ENCODE measurements at regions not wholly inside any gene's neighbourhood (a gene's known extent, or its start where the extent isn't known, plus 50 kb on each side); places are given as distances from the start of the nearest gene placed in this dataset.

GRCh38 chr21:27379354-27379753 is 412.5 kb upstream of the ADAMTS5 start:
- DNase-seq (ENCODE audit: low read depth, low spot score) (no peak), FAIRE-seq (no peak)
- CTCF ChIA-PET = interaction anchor here (0.9 to 1.3 kb wide), 2 partner anchors 10 to 564 kb away, joined by 3 read pairs; no protein-coding TSS in a partner anchor
- Histone ChIP-seq H4K20me1 (replicated peaks; ENCODE audit: control insufficient read depth, extremely low read depth, insufficient read depth, low read length) (no peaks in the 10 kb centered on the region), H3K27ac (ENCODE audit: insufficient read depth, low read depth, low read length) (no peak overlapping the region), H2AFZ (ENCODE audit: low read depth, low read length) (no peak overlapping the region), H3K36me3 (ENCODE audit: control insufficient read depth in 2 of 2, extremely low read depth in 1 of 2, insufficient read depth in 2 of 2, low read length in 2 of 2) (no peaks in the 10 kb centered on the region), H3K4me3 (replicated peaks in 1 of 3; ENCODE audit: insufficient read depth in 1 of 3, low read depth in 1 of 3, low read length in 3 of 3) (no peak overlapping the region), H3K9me3 (replicated peaks; ENCODE audit: control insufficient read depth, insufficient read depth, low read length) (no peaks in the 10 kb centered on the region), H3K9ac (replicated peaks; ENCODE audit: extremely low read depth, insufficient read depth, low read length) (no peak overlapping the region), H3K79me2 (ENCODE audit: control insufficient read depth, insufficient read depth, low read length) (no peaks in the 10 kb centered on the region), H3K9me1 (replicated peaks; ENCODE audit: control insufficient read depth, extremely low read depth, insufficient read depth, low read length) (no peaks in the 10 kb centered on the region), H3K4me1 (ENCODE audit: control insufficient read depth, extremely low read depth, insufficient read depth, low read length) (no peaks in the 10 kb centered on the region), H3K27me3 (ENCODE audit: control insufficient read depth in 2 of 2, insufficient read depth in 2 of 2, low read length in 2 of 2) (no peaks in the 10 kb centered on the region), H3K4me2 (ENCODE audit: insufficient read depth, low read length) (no peak overlapping the region)
- POLR2A ChIA-PET = no interaction called here
- no peak for TF ChIP-seq EZH2 (IDR thresholded peaks at IDR 0.05; ENCODE audit: borderline replicate concordance, low read depth, low read length, severe bottlenecking)
- no peak for TF ChIP-seq MAX (IDR thresholded peaks at IDR 0.05; ENCODE audit: insufficient read depth, insufficient read length)
- TF ChIP-seq MYC (IDR thresholded peaks at IDR 0.05; ENCODE audit: low read depth, low read length) = no peak
- no peak for TF ChIP-seq POLR2AphosphoS5 (IDR thresholded peaks at IDR 0.05; ENCODE audit: insufficient read depth, low read depth, low read length)
- TF ChIP-seq FOS (IDR thresholded peaks at IDR 0.05; ENCODE audit: borderline replicate concordance, insufficient read depth, low read length) = no peak
- dilution Hi-C loops (cut with MboI; ENCODE audit: extremely low pct_ligation_motif_present, low sequenced_read_pairs) (no loop called here), intact Hi-C loops (cut with micrococcal nuclease) (no loop called here)
- BruUV-seq (replicated peaks) = no TSS peak

GRCh38 chr21:27372381-27372780 is 405.5 kb upstream of the ADAMTS5 start:
- H2AFZ ChIP-seq (ENCODE audit: low read depth, low read length) = no peak overlapping the region
- H4K20me1 ChIP-seq (replicated peaks; ENCODE audit: control insufficient read depth, extremely low read depth, insufficient read depth, low read length) = no peaks in the 10 kb centered on the region
- no peaks in the 10 kb centered on the region for H3K79me2 ChIP-seq (ENCODE audit: control insufficient read depth, insufficient read depth, low read length)
- no peaks in the 10 kb centered on the region for H3K9me3 ChIP-seq (replicated peaks; ENCODE audit: control insufficient read depth, insufficient read depth, low read length)
- BruUV-seq (replicated peaks) = no TSS peak
- H3K4me2 ChIP-seq (ENCODE audit: insufficient read depth, low read length) = no peak overlapping the region
- no peak for FAIRE-seq
- H3K4me3 ChIP-seq (replicated peaks in 1 of 3; ENCODE audit: insufficient read depth in 1 of 3, low read depth in 1 of 3, low read length in 3 of 3) = no peak overlapping the region
- H3K9me1 ChIP-seq (replicated peaks; ENCODE audit: control insufficient read depth, extremely low read depth, insufficient read depth, low read length) = no peaks in the 10 kb centered on the region
- no peaks in the 10 kb centered on the region for H3K27me3 ChIP-seq (ENCODE audit: control insufficient read depth in 2 of 2, insufficient read depth in 2 of 2, low read length in 2 of 2)
- ChIA-PET CTCF (interaction anchor here (0.9 to 1.0 kb wide), 3 partner anchors 10 to 12 kb away, joined by 3 to 4 read pairs (median 3); no protein-coding TSS in a partner anchor), POLR2A (no interaction called here)
- intact Hi-C loops (cut with micrococcal nuclease) (no loop called here), dilution Hi-C loops (cut with MboI; ENCODE audit: extremely low pct_ligation_motif_present, low sequenced_read_pairs) (no loop called here)
- no peak overlapping the region for H3K9ac ChIP-seq (replicated peaks; ENCODE audit: extremely low read depth, insufficient read depth, low read length)
- no peaks in the 10 kb centered on the region for H3K4me1 ChIP-seq (ENCODE audit: control insufficient read depth, extremely low read depth, insufficient read depth, low read length)
- no peak for DNase-seq (ENCODE audit: low read depth, low spot score)
- no peak overlapping the region for H3K27ac ChIP-seq (ENCODE audit: insufficient read depth, low read depth, low read length)
- TF ChIP-seq JUN (IDR thresholded peaks at IDR 0.05; ENCODE audit: borderline replicate concordance, insufficient read depth, insufficient read length, low read depth) (no peak), POLR2A (IDR thresholded peaks at IDR 0.05; ENCODE audit: low read depth, low read length) (no peak), EZH2 (IDR thresholded peaks at IDR 0.05; ENCODE audit: borderline replicate concordance, low read depth, low read length, severe bottlenecking) (no peak), CTCF (IDR thresholded peaks at IDR 0.05; ENCODE audit: extremely low read depth in 1 of 2, insufficient read depth in 1 of 2, low read depth in 1 of 2, low read length in 2 of 2) (no peak), FOS (IDR thresholded peaks at IDR 0.05; ENCODE audit: borderline replicate concordance, insufficient read depth, low read length) (no peak), GATA2 (IDR thresholded peaks at IDR 0.05; ENCODE audit: insufficient read depth, insufficient read length, low read depth, low read length) (no peak), MYC (IDR thresholded peaks at IDR 0.05; ENCODE audit: low read depth, low read length) (no peak), MAX (IDR thresholded peaks at IDR 0.05; ENCODE audit: insufficient read depth, insufficient read length) (no peak), POLR2AphosphoS5 (IDR thresholded peaks at IDR 0.05; ENCODE audit: insufficient read depth, low read depth, low read length) (no peak)
- no peaks in the 10 kb centered on the region for H3K36me3 ChIP-seq (ENCODE audit: control insufficient read depth in 2 of 2, extremely low read depth in 1 of 2, insufficient read depth in 2 of 2, low read length in 2 of 2)
